MM.1S (cell line): ENCODE measurements at regions not wholly inside any gene's neighbourhood (a gene's known extent, or its start where the extent isn't known, plus 50 kb on each side); places are given as distances from the start of the nearest gene placed in this dataset.

Experiments
- EZH2 ChIP-seq: fragments of 300-600 bp; sonication (generic); optimal IDR thresholded peaks from 2 replicates; pipeline ENCODE3; 2017; ENCODE audit warnings: low read depth, mild to moderate bottlenecking, antibody characterized with exemption, low read length, mixed read lengths
- EZH2phosphoT487 ChIP-seq: fragments of 300-600 bp; sonication (generic); IDR thresholded peaks from 2 replicates; pipeline ENCODE4 v1.6.1; 2018; ENCODE audit warnings: antibody characterized with exemption, low read length
- TF ChIP-seq, protein P1 (sequence below): fragments of 300-600 bp; sonication (generic); IDR thresholded peaks from 2 replicates; pipeline ENCODE4 v1.5.1; 2016; ENCODE audit warnings: antibody characterized with exemption, low read length, mixed read lengths

- TF ChIP-seq, protein P1, sequence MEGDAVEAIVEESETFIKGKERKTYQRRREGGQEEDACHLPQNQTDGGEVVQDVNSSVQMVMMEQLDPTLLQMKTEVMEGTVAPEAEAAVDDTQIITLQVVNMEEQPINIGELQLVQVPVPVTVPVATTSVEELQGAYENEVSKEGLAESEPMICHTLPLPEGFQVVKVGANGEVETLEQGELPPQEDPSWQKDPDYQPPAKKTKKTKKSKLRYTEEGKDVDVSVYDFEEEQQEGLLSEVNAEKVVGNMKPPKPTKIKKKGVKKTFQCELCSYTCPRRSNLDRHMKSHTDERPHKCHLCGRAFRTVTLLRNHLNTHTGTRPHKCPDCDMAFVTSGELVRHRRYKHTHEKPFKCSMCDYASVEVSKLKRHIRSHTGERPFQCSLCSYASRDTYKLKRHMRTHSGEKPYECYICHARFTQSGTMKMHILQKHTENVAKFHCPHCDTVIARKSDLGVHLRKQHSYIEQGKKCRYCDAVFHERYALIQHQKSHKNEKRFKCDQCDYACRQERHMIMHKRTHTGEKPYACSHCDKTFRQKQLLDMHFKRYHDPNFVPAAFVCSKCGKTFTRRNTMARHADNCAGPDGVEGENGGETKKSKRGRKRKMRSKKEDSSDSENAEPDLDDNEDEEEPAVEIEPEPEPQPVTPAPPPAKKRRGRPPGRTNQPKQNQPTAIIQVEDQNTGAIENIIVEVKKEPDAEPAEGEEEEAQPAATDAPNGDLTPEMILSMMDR = no peak
- TF ChIP-seq EZH2phosphoT487 (no peak), EZH2 (no peak)
These were observed 145.4 kb upstream of the FOXA2 start for GRCh38 chr20:22729616-22730236.
